ENCODE measurements at regions not wholly inside any gene's neighbourhood (a gene's known extent, or its start where the extent isn't known, plus 50 kb on each side); places are given as distances from the start of the nearest gene placed in this dataset.

DNA sequence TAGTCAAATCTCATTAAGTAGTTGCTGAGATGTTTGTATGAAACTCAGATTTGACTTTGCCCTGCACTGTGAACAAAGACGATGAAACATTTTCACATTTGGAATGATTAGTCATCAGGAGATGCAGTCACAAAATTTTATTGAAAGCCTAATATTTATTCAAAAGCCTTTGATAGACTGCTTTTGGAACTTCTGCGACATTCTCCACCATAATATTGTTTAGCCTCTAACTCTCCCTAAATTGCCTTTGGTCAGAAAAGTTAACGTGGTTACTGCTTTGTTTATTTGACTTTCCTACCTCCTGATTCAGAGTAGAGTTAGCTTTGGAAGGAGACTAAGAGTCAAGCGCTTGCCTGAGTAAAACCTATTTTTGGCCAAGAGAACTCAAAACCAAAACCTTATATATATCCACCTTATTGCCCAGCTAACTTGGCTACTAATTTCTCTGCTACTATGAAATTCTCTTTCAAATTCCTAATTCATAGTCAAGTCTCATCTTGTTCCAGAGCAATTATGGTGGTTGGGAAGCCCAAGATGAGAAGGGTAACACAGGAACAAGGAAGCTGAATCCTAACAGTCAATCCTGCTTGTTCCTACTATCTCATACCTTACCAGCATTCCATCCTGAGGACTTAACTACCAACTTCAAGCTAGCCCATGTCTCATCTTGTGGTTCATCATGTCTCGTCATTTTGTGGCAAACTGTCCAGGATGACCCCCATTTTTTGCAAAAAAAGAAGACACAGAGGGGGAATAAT is 429.6 kb downstream of the USP25 start:
- Histone ChIP-seq H3K4me1 (replicated peaks) (no peaks in the 10 kb centered on the region), H3K4me3 (no peak overlapping the region), H3K36me3 (no peaks in the 10 kb centered on the region), H3K27me3 (replicated peaks; ENCODE audit: insufficient read depth) (no peaks in the 10 kb centered on the region), H3K27ac (peak overlapping the region; percentile 45 to 57), H3K9me3 (no peaks in the 10 kb centered on the region)
- no peak for TF ChIP-seq POLR2A (IDR thresholded peaks at IDR 0.05)
- TF ChIP-seq POLR2AphosphoS5 (IDR thresholded peaks at IDR 0.05) = peak; percentile 36
- intact Hi-C loops (cut with DNase I) = no loop called here
- DNase-seq (ENCODE audit: low spot score) = no peak
- WGBS = 38% methylated on average over 5 of the region's 5 CpGs

DNA sequence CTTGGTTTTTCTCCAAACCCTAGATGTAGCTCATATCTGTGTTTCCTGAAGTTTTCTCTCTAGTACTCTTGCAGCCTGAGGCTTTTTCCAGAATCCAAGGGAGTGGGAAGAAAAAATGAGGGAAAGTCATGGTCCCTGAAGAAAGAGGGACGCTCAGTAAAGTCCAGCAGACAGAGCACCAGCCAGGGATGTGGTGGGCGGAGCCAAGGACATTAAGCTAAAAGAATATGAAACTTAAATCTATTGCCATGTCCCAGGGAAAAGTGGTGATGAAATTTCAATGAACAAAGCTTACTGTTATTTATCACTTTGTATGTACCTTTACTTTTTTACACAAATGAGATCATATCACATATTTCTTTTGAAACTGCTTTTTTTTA is 430.2 kb downstream of the USP25 start:
- Histone ChIP-seq H3K27me3 (replicated peaks; ENCODE audit: insufficient read depth) (no peaks in the 10 kb centered on the region), H3K27ac (peak overlapping the region; percentile 45 to 57), H3K9me3 (no peaks in the 10 kb centered on the region), H3K4me1 (replicated peaks) (no peaks in the 10 kb centered on the region), H3K4me3 (no peak overlapping the region), H3K36me3 (no peaks in the 10 kb centered on the region)
- TF ChIP-seq POLR2A (IDR thresholded peaks at IDR 0.05) = no peak
- TF ChIP-seq POLR2AphosphoS5 (IDR thresholded peaks at IDR 0.05) = no peak
- no peak for TF ChIP-seq CTCF (IDR thresholded peaks at IDR 0.05)
- intact Hi-C loops (cut with DNase I) = no loop called here
- DNase-seq (ENCODE audit: low spot score) = no peak
- WGBS = 93% methylated on average over 2 of the region's 2 CpGs

- no peak for TF ChIP-seq POLR2AphosphoS5 (IDR thresholded peaks at IDR 0.05)
- no peak for TF ChIP-seq POLR2A (IDR thresholded peaks at IDR 0.05)
- no peak for TF ChIP-seq CTCF (IDR thresholded peaks at IDR 0.05)
- H3K9me3 ChIP-seq = no peaks in the 10 kb centered on the region
- no peak for DNase-seq (ENCODE audit: low spot score)
- intact Hi-C loops (cut with DNase I) = no loop called here
- H3K36me3 ChIP-seq = no peaks in the 10 kb centered on the region
- no peak overlapping the region for H3K27ac ChIP-seq
- no peaks in the 10 kb centered on the region for H3K27me3 ChIP-seq (replicated peaks; ENCODE audit: insufficient read depth)
- H3K4me1 ChIP-seq (replicated peaks) = no peaks in the 10 kb centered on the region
- 60% methylated on average over 2 of the region's 2 CpGs for WGBS
- H3K4me3 ChIP-seq = no peak overlapping the region
Measured at GRCh38 chr21:16162953-16163352, 433.2 kb downstream of the USP25 start.

DNA sequence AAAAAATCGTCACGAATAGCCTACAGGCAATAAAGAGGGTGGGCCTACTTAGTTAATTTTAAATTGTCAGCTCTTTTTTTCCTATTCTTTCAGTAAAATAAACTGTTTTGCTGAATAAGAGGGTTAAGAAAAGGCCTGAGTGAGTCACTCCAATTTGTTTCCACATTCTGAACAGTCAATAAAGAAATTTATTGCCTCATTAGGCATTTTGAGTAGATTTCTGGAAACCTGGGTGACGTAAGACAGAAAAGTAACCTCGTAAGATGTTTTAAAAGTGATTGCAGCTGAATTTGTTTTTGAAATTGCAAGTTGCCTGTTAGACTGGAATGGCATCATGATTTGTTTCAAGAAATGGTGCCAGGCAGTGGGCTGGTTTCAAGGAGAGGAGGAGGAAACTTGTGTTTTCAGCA is 439.3 kb downstream of the USP25 start:
- 17% methylated on average over 4 of the region's 4 CpGs for WGBS
- Histone ChIP-seq H3K27ac (peak overlapping the region; percentile 39 to 42), H3K27me3 (replicated peaks; ENCODE audit: insufficient read depth) (no peaks in the 10 kb centered on the region), H3K36me3 (no peaks in the 10 kb centered on the region), H3K4me3 (no peak overlapping the region), H3K4me1 (replicated peaks) (no peaks in the 10 kb centered on the region), H3K9me3 (no peaks in the 10 kb centered on the region)
- no peak for DNase-seq (ENCODE audit: low spot score)
- intact Hi-C loops (cut with DNase I) = no loop called here
- TF ChIP-seq POLR2A (IDR thresholded peaks at IDR 0.05) = no peak
- TF ChIP-seq POLR2AphosphoS5 (IDR thresholded peaks at IDR 0.05) = peak; percentile 49

- H3K4me1 ChIP-seq (replicated peaks) = no peaks in the 10 kb centered on the region
- intact Hi-C loops (cut with DNase I) = no loop called here
- H3K4me3 ChIP-seq = no peak overlapping the region
- no peaks in the 10 kb centered on the region for H3K27me3 ChIP-seq (replicated peaks; ENCODE audit: insufficient read depth)
- no peak for TF ChIP-seq POLR2AphosphoS5 (IDR thresholded peaks at IDR 0.05)
- no peak for DNase-seq (ENCODE audit: low spot score)
- H3K27ac ChIP-seq = peak overlapping the region; percentile 39 to 42
- 62% methylated on average over 1 of the region's 1 CpG for WGBS
- no peaks in the 10 kb centered on the region for H3K36me3 ChIP-seq
- H3K9me3 ChIP-seq = no peaks in the 10 kb centered on the region
Measured at GRCh38 chr21:16169779-16170178, 440.0 kb downstream of the USP25 start.

GRCh38 chr21:16176570-16176969 is 446.8 kb downstream of the USP25 start:
- H3K27me3 ChIP-seq (replicated peaks; ENCODE audit: insufficient read depth) = no peaks in the 10 kb centered on the region
- H3K27ac ChIP-seq = peak overlapping the region in 1 of 2 donors; percentile 10
- H3K9me3 ChIP-seq = no peaks in the 10 kb centered on the region
- no peaks in the 10 kb centered on the region for H3K36me3 ChIP-seq
- H3K4me1 ChIP-seq (replicated peaks) = no peaks in the 10 kb centered on the region
- TF ChIP-seq POLR2A (IDR thresholded peaks at IDR 0.05) (no peak), POLR2AphosphoS5 (IDR thresholded peaks at IDR 0.05) (no peak), CTCF (IDR thresholded peaks at IDR 0.05) (no peak)
- intact Hi-C loops (cut with DNase I) = no loop called here
- H3K4me3 ChIP-seq = no peak overlapping the region
- no peak for DNase-seq (ENCODE audit: low spot score)

All from prostate gland (tissue), 2 donors.